ENCODE measurements at regions not wholly inside any gene's neighbourhood (a gene's known extent, or its start where the extent isn't known, plus 50 kb on each side); places are given as distances from the start of the nearest gene placed in this dataset.

GRCh38 chr3:175885231-175885766 is 1026.2 kb downstream of the NAALADL2 start:
- TF ChIP-seq CTCF (IDR thresholded peaks at IDR 0.05; ENCODE audit: borderline replicate concordance, extremely low read depth, low read length, poor library complexity, severe bottlenecking) = no peak
- TF ChIP-seq EZH2 (IDR thresholded peaks at IDR 0.05; ENCODE audit: borderline replicate concordance, low read depth, low read length, severe bottlenecking) = no peak
